Endothelial cell of umbilical vein (primary cell): ENCODE measurements at regions not wholly inside any gene's neighbourhood (a gene's known extent, or its start where the extent isn't known, plus 50 kb on each side); places are given as distances from the start of the nearest gene placed in this dataset.

Experiments used
- BruUV-seq: library from RNA; stranded (reverse); fragments of 400-500 nt; replicated peaks from 2 replicates; lab custom pipeline; 2021; lab: Mats Ljungman, UMichigan
- CTCF ChIA-PET: fragments of 300-600, 350-600 bp; sonication (Branson Sonifier 250); formaldehyde crosslinking; loops from one replicate; lab custom pipeline; 2021; ENCODE audit warnings: antibody characterized with exemption, inconsistent platforms; lab: Charles Lee
- POLR2A ChIA-PET: fragments of 300-600, 350-600 bp; sonication (Branson Sonifier 250); formaldehyde crosslinking; loops from one replicate; lab custom pipeline; 2021; ENCODE audit warnings: antibody characterized with exemption, inconsistent platforms; lab: Charles Lee
- DNase-seq: peaks from one replicate; pipeline ENCODE4 v3.0.0-alpha.2; 2011; ENCODE audit warnings: low read depth, low spot score
- FAIRE-seq: peaks from 2 replicates; lab custom pipeline; 2011; peaks lifted over from hg19 to GRCh38; lab: Jason Lieb, UNC
- H2AFZ ChIP-seq: 2 replicates; pipeline ENCODE4 v1.6.0; 2012; ENCODE audit warnings: low read depth, low read length, control low read depth, inconsistent platforms
- H3K27ac ChIP-seq: 2 replicates; pipeline ENCODE4 v1.5.1; 2011; ENCODE audit warnings: low read depth, mild to moderate bottlenecking, control low read depth, low read length, moderate library complexity; ENCODE audit not compliant: insufficient read depth
- H3K27me3 ChIP-seq, 2 experiments: 2 replicates each; pipeline versions ENCODE4 v1.6.0 to v1.6.1; 2011; ENCODE audit warnings: low read length in 2 of 2, mixed read lengths in 1 of 2; ENCODE audit not compliant: control insufficient read depth in 2 of 2, insufficient read depth in 2 of 2
- H3K36me3 ChIP-seq, 2 experiments: 2 replicates in 1 of 2; 3 replicates in 1 of 2; pipeline ENCODE4 v1.5.1; 2011; ENCODE audit warnings: low read length in 2 of 2, mild to moderate bottlenecking in 1 of 2, moderate library complexity in 1 of 2; ENCODE audit not compliant: control insufficient read depth in 2 of 2, insufficient read depth in 2 of 2; ENCODE audit errors: extremely low read depth in 1 of 2
- H3K4me1 ChIP-seq: 3 replicates; pipeline ENCODE4 v1.5.1; 2011; ENCODE audit warnings: mild to moderate bottlenecking, low read length; ENCODE audit not compliant: control insufficient read depth, insufficient read depth; ENCODE audit errors: extremely low read depth
- H3K4me2 ChIP-seq: 2 replicates; pipeline ENCODE4 v1.6.1; 2011; ENCODE audit warnings: low read length, control low read depth, mixed read lengths; ENCODE audit not compliant: insufficient read depth
- H3K4me3 ChIP-seq, 3 experiments: fragments of 200-600 bp in 1 of 3; sonication (generic), shearing (Covaris generic) in 1 of 3; replicated peaks in 1 of 3; 2 replicates each; pipeline ENCODE4 v1.5.1; 2011 to 2016; ENCODE audit warnings: control low read depth in 3 of 3, low read length in 3 of 3, mild to moderate bottlenecking in 2 of 3, inconsistent platforms in 1 of 3, low read depth in 1 of 3, moderate library complexity in 1 of 3; ENCODE audit not compliant: insufficient read depth in 1 of 3
- H3K79me2 ChIP-seq: 2 replicates; pipeline ENCODE4 v1.6.0; 2012; ENCODE audit warnings: low read length, inconsistent platforms; ENCODE audit not compliant: control insufficient read depth, insufficient read depth
- H3K9ac ChIP-seq: replicated peaks from 2 replicates; pipeline ENCODE3; 2011; ENCODE audit warnings: low read length, control low read depth; ENCODE audit not compliant: insufficient read depth; ENCODE audit errors: extremely low read depth
- H3K9me1 ChIP-seq: replicated peaks from 3 replicates; pipeline ENCODE4 v1.6.0; 2011; ENCODE audit warnings: mild to moderate bottlenecking, low read length; ENCODE audit not compliant: control insufficient read depth, insufficient read depth; ENCODE audit errors: extremely low read depth
- H3K9me3 ChIP-seq: replicated peaks from 2 replicates; pipeline ENCODE4 v1.5.1; 2012; ENCODE audit warnings: low read length, inconsistent platforms; ENCODE audit not compliant: control insufficient read depth, insufficient read depth
- H4K20me1 ChIP-seq: replicated peaks from 2 replicates; pipeline ENCODE3; 2011; ENCODE audit warnings: mild to moderate bottlenecking, low read length; ENCODE audit not compliant: control insufficient read depth, insufficient read depth; ENCODE audit errors: extremely low read depth
- CTCF ChIP-seq, 2 donors: IDR thresholded peaks; 1 replicate in 1 of 2; 2 replicates in 1 of 2; pipeline ENCODE4 v1.5.1; 2011; ENCODE audit warnings: low read length in 2 of 2, mild to moderate bottlenecking in 2 of 2, moderate library complexity in 2 of 2, control low read depth in 1 of 2, inconsistent platforms in 1 of 2, low read depth in 1 of 2; ENCODE audit not compliant: insufficient read depth in 1 of 2; ENCODE audit errors: extremely low read depth in 1 of 2
- EZH2 ChIP-seq: IDR thresholded peaks from 2 replicates; pipeline ENCODE4 v1.6.1; 2012; ENCODE audit warnings: borderline replicate concordance, low read depth, mild to moderate bottlenecking, moderate library complexity, low read length, inconsistent platforms; ENCODE audit not compliant: severe bottlenecking
- GATA2 ChIP-seq: IDR thresholded peaks from 2 replicates; pipeline ENCODE4 v1.7.0; 2011; ENCODE audit warnings: low read depth, mild to moderate bottlenecking, moderate library complexity, mixed read lengths, low read length; ENCODE audit not compliant: insufficient read length, insufficient read depth
- MAX ChIP-seq: IDR thresholded peaks from 2 replicates; pipeline ENCODE4 v1.6.1; 2011; ENCODE audit not compliant: insufficient read depth, insufficient read length
- POLR2AphosphoS5 ChIP-seq: IDR thresholded peaks from 2 replicates; pipeline ENCODE4 v1.6.1; 2012; ENCODE audit warnings: low read depth, mild to moderate bottlenecking, control low read depth, low read length, moderate library complexity; ENCODE audit not compliant: insufficient read depth
- dilution Hi-C: fragments of 300-500 bp; cut with MboI; formaldehyde crosslinking; loops from one replicate; pipeline ENCODE4 v1.15.0; 2019; ENCODE audit warnings: low sequenced_read_pairs; ENCODE audit not compliant: extremely low pct_ligation_motif_present
- intact Hi-C: fragments of 100-400 bp; cut with micrococcal nuclease; formaldehyde crosslinking; loops from one replicate; pipeline ENCODE4 v1.10.0; 2022

GRCh38 chr2:217467331-217467730, 535.5 kb downstream of the TNS1 start:
- dilution Hi-C loops (no loop called here), intact Hi-C loops (no loop called here)
- no peak overlapping the region for H3K27ac ChIP-seq

More at GRCh38 chr2:217467331-217467730, 535.5 kb downstream of the TNS1 start:
- Histone ChIP-seq H3K79me2 (no peaks in the 10 kb centered on the region), H3K9me3 (no peaks in the 10 kb centered on the region), H4K20me1 (no peaks in the 10 kb centered on the region), H3K9me1 (no peaks in the 10 kb centered on the region), H3K36me3 (no peaks in the 10 kb centered on the region), H3K4me2 (no peak overlapping the region), H3K9ac (no peak overlapping the region), H3K27me3 (no peaks in the 10 kb centered on the region), H3K4me3 (no peak overlapping the region), H2AFZ (no peak overlapping the region), H3K4me1 (no peaks in the 10 kb centered on the region)
- ChIA-PET CTCF (no interaction called here), POLR2A (no interaction called here)
- no TSS peak for BruUV-seq
- DNase-seq (no peak), FAIRE-seq (no peak)
- no peak for TF ChIP-seq EZH2
- no peak for TF ChIP-seq POLR2AphosphoS5
- TF ChIP-seq CTCF (IDR thresholded peaks at IDR 0.05; ENCODE audit: extremely low read depth in 1 of 2, insufficient read depth in 1 of 2, low read depth in 1 of 2, low read length in 2 of 2), result no peak
- no peak for TF ChIP-seq MAX
- TF ChIP-seq GATA2, result no peak
